HG03378 (cell line): ENCODE measurements at regions not wholly inside any gene's neighbourhood (a gene's known extent, or its start where the extent isn't known, plus 50 kb on each side); places are given as distances from the start of the nearest gene placed in this dataset.

Experiments used
- ATAC-seq: cut with Tn5 transposase; IDR thresholded peaks from one replicate; pipeline ENCODE4 v1.9.1; 2021; ENCODE audit warnings: mild to moderate bottlenecking, moderate library complexity; ENCODE audit not compliant: unreplicated experiment

DNA sequence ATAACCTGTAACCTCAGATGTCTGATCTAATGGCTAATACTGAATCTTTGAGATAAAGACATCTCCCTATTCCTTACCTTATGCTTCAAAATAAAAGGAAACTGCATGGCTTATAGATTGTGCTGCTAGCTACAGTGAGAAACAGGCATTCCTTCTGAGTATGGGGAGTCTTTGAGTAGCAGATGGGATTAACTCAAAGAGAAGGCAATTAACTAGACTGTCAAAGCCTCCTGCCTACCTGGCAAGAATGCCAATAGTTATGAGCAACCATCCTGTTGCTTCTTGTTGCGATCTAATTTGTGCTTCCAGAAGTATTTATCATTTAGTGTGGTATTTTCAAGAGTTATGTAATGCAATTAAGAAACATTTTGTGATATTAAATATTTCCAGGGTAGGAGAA lies 660.0 kb upstream of the TMEFF2 start:
- no peak for ATAC-seq

DNA sequence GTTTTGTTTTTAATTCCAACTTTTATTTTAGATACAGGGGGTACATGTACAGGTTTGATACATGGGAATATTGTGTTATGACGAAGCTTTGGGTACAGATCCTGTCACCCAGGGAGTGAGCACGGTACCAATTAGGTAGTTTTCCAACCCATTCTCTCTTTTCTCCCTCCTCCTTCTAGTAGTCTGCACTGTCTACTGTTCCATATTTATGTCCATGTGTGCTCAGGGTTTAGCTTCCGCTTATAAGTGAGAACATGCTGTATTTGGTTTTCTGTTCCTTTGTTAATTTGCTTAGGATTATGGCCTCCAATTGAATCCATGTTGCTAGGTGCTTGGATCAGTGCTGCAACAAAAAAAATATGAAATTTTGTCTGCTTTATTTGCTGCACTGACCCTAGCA lies 659.3 kb upstream of the TMEFF2 start:
- ATAC-seq: no peak

DNA sequence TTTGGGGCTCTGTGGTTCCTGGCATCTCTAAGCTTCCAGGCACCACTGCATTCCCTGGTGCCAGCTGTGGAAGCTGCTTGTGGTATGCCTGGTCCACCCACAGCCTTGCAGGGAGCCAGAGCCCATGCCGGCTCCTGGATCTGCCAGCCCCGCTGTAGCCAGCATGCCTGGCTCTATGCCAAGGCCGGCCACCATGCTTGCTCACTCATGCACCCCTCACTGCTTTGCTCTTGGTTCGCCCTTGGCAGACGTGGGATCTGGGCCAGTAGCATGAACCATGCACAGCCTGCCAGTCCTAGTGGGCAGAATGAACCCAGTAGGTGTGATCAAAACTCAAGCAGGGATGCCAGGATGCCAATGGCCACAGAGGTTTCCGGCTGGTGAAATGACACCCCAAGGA lies 634.2 kb upstream of the TMEFF2 start:
- ATAC-seq: no peak

DNA sequence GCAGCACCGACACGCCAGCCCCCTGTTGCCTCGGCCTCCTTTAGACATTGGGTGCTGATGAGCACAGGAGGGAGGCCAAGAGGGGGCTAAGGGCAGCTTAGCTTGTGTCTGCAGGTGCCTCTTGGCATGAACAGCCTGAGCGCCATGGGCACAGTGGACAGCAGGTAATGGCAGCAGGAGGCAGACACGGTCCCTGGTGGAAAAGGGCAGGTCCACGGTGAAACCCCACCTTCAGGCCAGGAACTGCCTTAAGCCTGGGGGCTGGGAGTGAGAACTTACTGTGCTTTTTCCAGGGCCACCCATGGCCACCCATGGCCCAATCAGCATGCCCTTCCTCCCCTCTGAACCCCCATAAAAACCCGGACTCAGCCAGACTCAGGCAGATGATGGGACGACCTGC lies 633.4 kb upstream of the TMEFF2 start:
- no peak for ATAC-seq

DNA sequence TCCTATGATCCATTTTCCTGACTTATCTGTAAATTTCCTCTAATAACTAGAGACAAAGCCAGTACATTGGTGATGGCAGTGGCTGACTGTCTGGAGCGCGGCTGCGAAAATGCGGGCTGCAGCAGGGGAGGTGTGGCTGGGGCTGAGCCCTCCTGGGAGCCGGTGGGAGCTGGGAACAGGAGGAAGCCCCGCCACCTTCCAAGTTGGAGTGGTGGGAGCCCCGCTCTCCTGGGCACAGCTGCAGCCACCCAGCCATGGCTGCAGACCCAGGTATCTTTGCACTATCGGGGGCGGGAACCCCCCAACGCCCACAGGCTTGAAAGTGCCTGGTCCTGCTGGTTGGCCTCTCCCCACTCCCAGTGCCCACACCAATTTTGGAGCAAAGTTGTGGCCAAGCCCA lies 633.0 kb upstream of the TMEFF2 start:
- ATAC-seq: no peak

DNA sequence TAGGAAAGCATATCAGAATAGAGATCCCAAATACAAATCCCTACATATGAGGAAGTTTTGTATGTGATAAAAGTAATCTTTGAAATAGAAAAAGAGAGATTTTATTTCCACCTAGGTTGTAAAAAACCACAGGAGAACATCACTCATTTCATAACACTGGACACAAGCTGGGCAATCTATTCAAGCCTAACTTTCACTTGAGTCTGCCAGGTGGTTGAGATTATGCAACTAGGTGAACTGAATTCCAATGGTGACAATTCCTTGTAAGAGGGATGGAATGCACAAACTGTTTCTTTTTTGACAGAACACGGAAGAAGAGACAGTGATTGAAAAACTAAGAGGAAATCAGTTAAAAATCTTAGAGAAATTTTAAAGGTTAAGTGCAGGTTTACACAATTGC lies 619.6 kb upstream of the TMEFF2 start:
- ATAC-seq: no peak

DNA sequence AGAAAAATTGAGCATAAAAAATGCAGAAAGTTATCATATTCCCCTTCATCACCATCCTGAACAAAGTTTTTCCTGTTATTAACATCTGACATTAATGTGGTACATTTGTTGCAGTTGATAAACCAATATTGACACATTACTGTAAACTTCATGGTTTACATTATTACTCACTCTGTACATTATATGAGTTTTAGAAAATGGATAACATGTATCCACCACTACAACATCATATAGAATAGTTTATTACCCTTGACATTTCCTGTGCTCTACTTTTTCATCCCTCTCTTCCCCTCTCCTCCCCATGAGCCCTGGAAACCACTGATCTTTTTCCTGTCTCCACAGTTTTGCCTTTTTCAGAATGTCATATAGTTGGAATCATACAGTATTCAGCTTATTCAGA lies 618.6 kb upstream of the TMEFF2 start:
- no peak for ATAC-seq

DNA sequence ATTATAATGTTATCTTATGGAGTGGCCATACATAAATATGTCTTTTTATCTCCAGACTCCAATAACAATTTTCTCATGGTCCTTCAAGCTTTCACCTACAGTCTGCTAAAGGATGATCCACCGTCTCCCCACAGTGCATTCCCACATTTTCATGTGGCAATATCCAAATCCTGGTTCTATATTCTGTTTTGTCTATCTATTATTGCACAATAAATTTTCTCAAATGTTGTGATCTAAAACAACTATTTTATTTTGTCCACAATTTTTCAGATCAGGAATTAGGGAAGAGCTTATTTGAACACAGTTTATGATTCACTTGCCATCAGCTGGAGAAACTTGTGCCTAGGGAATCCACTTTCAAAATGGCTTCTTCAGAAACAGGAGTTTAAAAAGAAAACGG lies 614.4 kb upstream of the TMEFF2 start:
- ATAC-seq: no peak

DNA sequence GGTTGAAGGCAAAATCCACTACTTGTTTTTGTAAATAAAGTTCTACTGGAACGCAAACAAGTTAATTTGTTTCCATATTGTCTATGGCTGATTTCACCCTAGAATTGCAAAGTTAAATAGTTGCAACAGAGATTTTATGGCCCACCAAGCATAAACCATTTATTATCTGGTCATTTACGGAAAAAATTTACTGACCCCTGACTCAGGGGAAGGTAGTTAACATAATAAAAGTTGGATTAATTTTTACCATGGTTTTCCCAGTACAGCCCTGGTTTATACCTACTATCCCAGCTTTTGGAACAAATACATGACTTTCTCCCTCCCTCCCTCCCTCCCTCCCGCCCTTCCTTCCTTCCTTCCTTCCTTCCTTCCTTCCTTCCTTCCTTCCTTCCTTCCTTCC lies 588.9 kb upstream of the TMEFF2 start:
- no peak for ATAC-seq

DNA sequence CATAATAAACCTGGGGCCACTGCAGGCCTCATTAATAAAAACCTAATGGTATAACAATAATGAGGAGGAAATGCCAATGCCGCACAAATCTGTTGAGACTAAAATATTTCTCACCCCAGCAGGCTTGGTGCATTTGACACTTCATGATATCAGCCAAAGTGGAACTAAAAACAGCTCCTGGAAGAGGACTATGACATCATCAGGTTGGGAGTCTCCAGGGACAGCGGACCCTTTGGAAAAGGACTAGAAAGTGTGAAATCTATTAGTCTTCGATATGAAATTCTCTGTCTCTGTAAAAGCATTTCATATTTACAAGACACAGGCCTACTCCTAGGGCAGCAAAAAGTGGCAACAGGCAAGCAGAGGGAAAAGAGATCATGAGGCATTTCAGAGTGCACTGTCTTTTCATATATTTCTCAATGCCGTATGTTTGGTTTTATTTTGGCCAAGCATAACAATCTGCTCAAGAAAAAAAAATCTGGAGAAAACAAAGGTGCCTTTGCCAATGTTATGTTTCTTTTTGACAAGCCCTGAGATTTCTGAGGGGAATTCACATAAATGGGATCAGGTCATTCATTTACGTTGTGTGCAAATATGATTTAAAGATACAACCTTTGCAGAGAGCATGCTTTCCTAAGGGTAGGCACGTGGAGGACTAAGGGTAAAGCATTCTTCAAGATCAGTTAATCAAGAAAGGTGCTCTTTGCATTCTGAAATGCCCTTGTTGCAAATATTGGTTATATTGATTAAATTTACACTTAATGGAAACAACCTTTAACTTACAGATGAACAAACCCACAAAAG lies 580.9 kb upstream of the TMEFF2 start:
- no peak for ATAC-seq

DNA sequence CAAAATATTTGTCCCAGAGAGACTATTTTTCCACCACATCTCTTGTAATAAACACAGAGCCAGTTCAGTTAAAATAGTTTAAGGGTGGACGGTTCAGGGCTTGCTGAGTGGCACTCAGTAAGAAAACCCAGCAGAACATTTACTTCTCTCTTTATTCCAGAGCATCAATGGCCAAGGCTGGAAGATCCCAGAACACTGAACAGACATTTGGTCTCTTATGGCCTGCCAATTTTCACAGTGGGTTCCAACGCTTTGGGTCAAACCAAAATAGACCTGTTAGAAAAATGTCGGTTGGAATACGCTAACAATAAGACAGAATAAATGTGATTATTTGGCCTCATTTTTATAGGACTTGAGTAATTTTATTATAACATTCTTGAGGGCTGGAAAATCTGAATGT lies 580.3 kb upstream of the TMEFF2 start:
- ATAC-seq: no peak

DNA sequence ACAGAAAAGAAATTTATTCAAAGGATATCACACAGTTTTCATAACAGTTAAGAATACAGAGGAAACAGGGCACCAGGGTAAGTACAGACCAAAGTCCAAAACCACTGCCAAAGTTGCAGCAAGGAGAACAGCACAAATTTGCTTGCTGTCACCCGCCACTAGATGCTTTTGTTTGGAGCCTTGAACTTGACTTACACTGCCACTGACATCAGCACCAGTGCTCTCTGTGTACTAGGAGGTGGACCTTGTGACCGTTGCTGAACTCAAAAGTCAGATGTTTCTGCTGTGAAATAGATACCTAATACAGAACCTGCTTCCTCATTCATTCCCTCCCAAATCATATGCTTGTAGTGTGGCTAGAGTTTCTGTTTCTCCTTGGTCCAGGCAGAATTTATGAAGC lies 578.3 kb upstream of the TMEFF2 start:
- no peak for ATAC-seq

DNA sequence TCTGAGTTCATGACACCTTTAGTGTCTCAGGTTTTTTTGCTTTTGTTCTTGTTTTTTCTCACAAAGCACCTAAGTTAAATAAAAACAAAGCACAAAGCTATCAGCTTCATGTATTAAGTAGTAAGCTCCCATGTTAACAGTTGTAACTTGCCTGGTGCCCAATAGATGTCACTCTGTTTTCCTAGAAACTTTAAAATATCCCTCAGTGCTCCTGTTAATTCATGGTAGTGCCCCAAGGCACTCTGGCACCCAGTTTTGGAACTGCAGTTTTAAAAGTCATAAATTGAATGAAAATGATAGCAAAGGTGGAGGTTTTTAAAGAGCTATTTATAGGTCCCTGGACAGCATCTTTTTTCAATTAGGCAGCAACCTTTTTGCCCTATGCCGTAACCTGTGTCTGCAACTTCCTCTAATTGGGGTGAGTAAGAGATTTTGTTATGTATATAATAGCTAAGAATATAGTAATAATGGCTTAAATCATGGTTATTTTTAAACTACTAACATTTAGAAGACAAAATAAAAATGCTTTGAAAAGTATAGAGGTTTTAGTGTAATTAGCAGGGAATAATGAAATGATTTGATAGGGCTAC lies 555.0 kb upstream of the TMEFF2 start:
- ATAC-seq: no peak

DNA sequence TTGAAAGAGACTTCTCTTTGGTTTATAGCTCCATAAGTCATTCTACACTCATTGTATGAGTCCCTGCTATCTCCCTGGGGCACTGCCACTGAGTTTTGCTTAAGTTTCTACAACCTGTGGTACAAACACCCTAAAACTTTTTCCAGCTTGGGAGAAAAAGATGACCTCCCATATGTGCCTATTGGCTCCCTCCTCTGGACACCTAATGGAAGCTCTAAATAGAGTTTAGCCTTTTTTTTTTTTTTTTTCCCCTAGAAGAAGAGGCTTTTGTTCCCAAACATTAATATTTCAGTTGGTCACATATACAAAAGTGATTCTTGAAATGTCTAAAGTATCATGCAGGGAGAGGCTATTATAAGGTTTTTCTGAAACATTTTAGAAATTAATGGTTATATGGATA lies 547.2 kb upstream of the TMEFF2 start:
- no peak for ATAC-seq

DNA sequence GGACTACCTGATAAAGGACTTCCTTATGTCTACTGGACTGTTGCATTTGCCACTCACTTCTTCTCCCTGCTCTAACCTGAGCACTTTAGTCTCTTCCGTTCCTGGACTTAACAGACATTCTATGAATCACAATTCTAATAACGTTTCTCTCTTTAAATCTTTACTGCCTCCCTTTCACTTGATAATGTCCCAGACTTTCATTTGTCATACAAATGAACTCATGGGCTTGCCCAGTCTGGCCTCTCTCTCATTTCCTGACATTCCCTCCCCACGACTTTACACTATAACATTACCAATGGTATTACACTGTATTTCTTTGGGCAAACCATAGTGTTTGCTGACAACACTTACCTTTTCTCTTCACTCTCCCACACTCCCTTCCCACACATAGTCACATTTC lies 540.7 kb upstream of the TMEFF2 start:
- no peak for ATAC-seq

DNA sequence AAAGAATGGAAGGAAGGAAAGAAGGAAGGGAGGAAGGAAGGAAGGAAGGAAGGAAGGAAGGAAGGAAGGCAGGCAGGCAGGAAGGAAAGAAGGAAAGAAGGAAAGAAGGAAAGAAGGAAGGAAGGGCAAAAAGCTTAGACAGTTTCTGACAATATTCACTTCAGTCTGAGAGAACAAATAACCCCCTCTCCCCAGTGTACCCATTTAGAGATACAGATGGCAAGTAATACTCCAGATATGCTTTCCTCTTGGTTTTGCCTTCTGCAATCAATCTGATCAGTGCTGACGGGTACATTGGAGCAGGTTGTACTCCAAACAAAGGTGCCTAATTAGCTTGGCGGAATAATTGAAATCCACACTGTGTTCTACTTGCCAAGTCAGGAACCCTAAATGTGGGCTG lies 534.6 kb upstream of the TMEFF2 start:
- ATAC-seq: no peak

DNA sequence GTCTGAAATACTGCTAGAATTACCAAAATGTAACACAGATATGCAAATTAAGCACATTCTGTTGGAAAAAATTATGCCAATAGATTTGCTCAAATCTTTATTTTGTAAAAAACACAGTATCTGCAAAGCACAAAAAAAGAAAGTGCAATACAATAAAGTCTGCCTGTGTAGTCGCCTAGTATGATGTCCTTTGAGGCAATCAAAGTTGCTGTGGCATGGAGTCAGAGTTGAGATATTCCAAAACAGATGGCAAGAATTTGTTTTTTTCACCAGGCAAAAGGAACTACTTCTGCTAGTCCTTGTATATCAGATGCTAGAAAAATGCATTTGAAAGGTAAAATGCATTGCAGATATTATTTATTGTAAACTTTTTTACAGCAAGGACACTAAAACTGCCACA lies 531.3 kb upstream of the TMEFF2 start:
- no peak for ATAC-seq

DNA sequence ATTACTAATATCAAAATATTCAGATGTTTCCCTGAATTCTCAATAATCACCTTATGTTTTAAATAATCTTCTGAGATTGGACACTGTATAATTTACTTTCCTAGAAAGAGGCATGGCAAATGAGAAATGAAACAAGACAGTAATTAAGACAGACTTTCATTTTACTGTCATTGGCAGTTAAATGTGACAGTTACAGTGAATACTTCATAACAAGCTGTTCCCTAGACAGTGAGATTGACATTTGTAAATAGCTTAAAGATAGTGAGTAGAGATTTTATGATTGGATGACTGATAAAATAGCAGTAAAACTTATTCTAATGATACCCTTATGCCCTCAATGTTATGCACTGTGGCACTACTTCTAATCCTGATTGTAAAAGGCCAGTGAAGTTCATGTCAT lies 524.9 kb upstream of the TMEFF2 start:
- ATAC-seq: no peak

DNA sequence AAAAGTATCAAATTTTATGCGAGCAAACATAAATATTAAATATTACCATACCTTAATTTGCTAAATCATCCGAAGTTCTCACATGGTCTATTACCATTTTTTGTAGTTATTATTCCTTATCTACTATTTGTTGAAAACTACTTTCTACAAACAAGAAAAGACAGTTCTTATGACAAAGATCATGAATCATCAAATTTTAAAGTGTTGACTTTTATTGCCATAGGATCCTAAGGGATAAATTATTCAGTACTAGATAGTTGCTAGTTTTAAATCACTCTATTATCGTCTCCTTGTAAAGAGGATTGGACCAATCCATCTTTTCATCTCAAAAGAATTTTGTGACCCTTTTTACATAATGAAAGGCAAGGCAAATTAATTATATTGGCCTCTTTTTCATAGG lies 523.6 kb upstream of the TMEFF2 start:
- ATAC-seq: no peak

DNA sequence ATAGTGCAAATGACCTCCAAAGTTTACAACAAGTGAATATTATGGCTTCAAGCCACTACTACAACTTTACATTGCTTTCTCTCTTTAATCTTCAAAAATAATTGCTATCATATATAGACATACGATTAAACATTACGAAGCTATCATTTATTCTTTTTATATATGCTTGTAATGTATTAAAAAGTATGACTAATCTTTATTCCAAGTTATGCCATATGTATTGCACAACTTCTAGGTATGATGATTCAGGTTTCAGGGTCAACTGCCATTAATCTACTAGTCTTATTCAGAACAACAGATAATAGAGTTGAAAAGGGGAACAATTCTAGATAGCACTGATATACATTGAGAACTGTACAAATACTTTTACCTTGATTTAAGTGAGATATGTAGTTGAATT lies 506.2 kb upstream of the TMEFF2 start:
- ATAC-seq: no peak

DNA sequence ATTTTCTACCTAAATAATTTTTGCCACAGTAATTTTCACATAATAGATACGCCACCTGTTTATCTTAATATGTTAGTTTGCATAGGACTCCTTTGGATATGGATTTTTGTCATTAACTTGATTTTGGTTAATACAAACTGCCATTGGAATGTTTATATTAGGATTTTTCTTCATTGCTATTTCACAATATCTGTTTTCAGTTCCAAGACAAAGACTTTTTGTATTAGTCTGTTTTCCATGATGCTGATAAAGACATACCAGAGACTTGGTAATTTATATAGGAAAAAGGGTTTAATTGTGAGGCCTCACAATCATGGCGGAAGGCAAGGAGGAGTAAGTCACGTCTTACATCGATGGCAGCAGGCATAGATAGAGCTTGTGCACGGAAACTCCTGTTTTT lies 503.1 kb upstream of the TMEFF2 start:
- no peak for ATAC-seq

DNA sequence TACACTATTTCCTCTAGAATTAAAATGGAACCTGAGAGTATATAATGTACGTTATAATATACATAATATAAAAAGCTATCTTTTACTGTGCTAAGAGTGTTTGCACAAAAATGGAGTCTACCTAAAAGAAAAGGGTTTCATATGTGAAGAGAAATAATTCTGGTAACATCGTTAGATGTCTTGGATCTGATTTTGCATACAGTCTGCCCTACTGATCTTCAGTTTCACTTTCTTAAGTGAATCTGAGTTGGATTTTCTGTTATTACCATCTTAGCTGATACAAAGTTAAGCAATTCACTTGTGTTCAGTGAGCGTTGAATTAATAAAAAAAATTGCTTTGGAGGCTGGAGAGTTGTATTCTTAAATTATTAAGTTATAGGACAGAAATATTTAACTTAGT lies 502.1 kb upstream of the TMEFF2 start:
- ATAC-seq: no peak

DNA sequence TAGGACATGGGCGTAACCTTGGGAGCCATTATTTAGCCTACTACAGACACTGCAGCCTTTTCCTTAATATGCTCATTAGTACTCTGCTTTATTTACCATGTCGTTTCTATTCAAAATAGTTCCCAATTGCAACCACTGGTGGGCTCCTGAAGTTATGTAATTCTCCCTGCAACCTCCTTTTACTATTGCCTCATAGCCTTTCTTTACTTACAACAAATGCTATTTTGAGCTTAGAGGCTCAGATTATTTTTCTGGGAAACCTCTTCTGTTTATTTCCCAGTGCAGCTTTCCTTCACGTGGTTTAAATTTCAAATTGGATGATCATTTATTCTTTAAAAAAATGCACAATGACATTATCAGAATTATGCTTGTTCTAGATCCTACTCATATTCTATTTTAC lies 492.3 kb upstream of the TMEFF2 start:
- no peak for ATAC-seq
